ENCODE measurements at regions not wholly inside any gene's neighbourhood (a gene's known extent, or its start where the extent isn't known, plus 50 kb on each side); places are given as distances from the start of the nearest gene placed in this dataset.

DNA sequence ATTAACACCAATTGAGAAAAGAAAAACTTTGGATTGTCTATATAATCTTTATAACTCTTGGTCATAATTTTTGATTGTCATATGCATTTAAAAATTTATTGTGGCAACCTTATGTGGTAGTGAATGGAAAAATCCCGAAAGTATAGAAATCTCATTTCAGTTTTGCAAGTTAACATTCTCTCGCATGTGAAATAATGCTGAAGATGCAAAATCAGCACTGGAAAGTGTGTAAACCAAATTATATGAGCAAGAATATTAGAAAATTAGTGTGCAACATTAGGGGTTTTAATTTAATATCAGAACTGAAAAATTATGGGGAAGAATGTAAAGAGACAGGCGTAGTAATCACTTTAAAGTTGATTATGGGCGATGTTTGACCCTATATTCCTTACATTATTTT, 1472.8 kb downstream of the PCDH7 start:
- no peak for DNase-seq

DNA sequence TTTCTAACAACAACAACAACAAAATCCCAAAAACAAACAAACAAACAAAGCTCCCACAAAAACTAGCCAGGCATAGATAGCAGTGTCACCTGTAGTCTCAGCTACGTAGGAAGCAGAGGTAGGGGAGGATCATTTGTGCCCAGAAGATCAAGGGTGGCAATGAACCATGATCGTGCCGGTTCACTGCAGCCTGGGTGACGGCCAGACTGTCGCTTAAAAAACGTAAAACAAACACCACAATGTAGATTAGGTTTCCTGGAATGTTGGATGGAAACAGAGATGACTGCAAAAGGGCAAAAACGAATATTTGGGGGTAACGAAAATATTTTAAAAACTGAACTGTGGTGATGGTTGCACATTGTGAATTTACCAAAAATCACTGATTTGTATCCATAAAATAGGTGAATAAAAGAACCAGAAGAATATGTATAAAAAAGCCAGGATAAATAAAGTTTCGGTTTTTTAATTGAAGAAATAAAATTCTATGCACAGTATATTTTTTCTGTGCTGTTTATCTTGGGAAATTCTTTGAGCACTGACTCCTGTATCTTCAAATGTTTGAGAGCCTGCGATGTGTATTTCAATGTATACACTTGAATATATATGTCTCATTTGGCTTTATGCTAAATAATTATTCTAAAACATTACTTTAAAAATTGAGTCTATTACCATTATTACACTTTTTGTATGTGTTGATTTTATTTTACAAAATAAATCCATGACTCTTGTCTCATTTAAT, 1477.0 kb downstream of the PCDH7 start:
- DNase-seq, result no peak

DNA sequence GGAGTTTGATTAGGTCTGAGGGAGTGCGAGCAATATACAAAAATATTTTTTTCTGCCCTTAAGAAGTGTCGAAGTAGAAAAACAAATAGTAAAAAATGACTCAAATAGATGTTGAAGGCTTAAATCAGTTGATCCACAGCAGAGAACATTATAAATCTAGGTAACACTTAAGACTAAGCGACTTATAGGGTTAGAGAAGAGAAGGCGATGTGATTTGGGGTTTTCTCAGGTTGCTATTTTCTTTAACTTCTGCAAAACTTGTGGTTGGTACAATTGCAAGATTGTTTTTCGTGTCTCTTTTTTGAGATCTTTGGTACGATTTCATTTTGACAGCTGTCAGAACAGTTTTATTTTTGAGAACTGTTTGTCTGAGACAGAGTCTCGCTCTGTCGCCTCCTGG, 1479.5 kb downstream of the PCDH7 start:
- no peak for DNase-seq

DNA sequence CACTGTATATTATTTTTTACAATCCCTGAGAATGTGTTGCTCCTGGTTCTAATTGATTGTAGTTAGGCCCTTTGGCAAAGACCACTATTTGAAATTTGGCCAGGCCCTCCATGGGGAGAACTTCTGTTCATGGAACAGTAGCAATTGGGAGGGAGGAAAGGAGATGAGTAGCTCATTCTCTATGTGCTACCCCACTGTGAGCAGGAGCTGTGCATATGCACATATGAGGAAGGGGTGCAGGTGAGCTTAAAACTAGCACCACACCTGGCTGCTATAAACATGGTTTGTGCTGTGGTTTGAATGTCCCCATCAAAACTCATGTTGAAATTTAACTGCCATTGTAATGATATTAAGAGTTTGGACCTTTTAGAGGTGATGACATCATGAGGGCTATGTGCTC, 1483.2 kb downstream of the PCDH7 start:
- DNase-seq, result no peak

DNA sequence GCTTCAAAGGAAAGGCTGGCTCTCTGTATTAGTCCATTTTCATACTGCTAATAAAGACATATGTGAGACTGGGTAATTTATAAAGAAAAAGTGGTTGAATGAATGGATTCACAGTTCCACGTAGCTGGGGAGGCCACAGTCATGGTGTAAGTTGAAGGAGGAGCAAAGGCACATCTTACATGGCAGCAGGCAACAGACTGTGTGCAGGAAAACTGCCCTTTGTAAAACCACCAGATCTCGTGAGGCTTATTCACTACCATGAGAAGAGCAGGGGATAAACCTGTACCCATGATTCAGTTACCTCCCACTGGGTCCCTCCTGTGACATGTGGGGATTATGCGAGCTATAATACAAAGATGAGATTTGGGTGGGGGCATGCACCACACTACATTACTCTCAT, 1486.6 kb downstream of the PCDH7 start:
- DNase-seq, result no peak

DNA sequence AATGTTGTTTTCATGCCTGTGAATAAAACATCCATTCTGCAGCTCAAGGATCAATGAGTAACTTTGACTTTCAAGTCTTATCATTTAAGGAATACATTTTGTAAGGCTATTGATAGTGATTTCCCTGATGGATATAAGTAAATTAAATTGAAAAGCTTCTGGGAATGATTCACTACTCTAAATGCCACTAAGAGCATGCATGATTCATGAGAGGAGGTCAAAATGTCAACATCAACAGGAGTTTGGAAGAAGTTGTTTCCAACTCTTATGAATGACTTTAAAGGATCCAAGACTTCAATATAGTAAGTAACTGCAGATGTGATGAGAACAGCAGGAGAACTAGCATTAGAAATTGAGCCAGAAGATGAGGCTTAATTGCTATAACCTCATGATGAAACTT, 1487.3 kb downstream of the PCDH7 start:
- no peak for DNase-seq

DNA sequence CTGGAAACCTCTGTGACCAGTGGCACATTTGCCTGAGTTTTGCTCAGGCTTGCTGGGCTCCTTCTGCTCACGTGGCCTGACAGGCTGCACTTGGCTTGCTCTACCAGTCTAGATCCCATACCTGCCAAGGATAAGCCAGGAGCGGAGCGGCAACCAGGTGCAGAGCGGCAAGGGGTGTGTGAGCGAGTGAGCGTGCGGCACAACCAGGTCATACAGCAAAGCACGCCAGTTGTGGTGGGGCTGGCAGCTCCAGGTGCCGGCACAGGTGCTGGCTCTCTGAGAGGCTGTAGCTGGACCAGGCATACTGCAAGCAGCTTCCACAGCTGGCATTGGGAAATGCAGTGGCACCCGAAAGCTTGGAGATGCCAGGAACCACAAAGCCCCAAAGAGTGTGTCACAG, 1495.1 kb downstream of the PCDH7 start:
- DNase-seq, result no peak

DNA sequence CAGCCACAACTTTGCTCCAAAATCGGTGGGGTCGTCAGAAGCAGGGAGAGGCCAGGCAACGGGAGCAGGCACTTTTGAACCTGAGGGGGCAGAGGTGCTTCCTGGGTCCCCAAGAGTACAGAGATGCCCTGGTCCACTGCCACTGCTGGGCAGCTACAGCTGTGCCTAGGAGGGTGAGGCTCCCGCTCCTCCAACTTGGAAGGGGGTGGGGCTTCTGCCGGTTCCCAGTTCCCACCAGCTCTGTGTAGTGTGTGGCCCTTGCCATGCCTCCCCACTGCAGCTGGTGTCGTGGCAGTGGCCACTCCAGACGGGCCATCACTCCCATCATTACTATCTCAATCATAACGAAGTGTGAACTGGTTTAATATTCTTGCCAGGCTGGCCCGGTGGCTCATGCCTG, 1496.3 kb downstream of the PCDH7 start:
- DNase-seq, result no peak

DNA sequence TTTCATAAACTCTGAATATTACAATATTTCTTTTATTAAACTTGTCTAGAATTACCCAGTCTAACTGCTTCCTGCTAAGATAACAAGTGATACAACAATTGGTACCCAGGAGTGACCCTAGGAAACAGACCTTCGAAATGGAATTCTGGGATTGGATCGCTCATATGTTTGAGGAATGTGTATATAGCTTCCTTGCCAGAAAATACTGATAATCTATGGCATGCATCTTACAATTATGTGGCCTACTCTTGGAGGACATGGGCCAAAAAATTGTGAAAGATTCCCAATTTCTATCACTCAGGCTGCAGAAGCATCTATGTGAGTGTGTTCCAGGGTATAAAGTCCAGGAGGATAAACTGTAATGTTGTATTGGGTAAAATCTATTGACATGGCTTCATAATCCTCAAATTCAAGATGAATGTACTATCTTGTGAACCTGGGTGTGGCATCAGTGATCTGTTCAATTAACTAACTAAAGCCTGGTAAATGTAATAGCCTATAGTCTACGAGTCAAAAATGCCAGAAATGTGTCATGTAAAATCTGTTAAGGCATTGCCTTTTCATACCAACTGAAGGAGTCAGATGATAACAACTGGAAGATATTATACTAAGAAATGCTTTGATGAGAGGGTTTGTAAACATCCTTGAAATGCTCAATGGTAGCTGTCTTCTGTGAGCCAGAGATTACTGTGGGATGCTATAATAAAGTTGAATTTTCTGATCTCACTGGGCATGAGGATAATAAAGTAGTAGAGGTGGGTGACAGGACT, 1499.3 kb downstream of the PCDH7 start:
- no peak for DNase-seq

DNA sequence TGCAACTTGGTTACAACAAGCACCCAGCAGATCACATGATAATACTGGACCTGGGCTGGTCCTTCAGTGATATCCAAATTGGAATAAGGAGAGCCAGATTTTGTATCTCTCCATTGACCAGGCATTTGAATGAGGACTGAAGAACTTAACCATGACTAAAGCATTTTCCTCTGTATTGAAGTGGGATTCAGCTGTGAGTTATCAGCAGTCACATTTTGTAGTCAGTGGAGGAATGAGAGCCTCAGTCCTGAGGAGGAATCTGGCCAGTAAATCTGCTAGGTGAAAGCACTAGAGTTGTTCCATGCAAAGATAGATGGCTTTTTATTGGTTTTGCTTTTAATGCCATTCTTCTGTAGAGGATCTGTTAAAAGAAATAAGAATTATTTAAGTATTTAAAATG, 1506.0 kb downstream of the PCDH7 start:
- no peak for DNase-seq

DNA sequence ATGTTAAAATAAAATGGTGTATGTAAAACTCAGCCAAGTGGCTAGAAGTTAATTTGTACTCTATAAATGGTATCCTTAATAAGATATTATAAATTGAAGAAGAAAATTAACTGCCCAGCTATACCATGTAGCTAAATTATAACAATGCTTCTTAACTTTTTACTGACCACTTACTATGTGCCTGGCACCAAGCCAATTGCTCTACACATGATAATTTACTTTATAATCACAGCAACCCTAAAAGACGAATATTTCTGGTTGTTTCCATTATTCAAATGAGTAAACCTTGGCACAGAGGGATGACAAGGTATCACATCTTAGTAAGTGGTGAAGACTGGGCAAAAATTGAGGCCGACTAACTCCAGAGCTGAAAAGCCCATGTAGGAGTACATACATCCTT, 1506.6 kb downstream of the PCDH7 start:
- no peak for DNase-seq

DNA sequence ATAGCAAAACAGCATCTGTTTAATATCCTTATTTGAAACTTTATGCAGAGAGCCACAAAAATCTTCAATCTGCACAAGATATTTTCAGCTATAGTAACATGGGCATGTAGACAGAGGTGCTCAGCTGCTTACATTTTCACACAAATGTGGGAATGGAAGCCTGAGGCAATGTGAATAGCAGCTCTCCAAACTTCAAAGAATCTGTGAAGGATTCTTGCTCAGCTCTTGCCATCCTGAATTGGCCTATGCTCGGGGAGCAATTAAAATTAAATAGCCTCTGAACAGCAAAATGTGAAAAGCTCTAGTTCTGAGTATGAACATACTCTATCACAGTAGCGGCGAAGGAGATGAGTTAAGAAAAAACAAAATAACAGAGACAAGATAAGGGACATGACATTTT, 1523.8 kb downstream of the PCDH7 start:
- DNase-seq, result no peak

DNA sequence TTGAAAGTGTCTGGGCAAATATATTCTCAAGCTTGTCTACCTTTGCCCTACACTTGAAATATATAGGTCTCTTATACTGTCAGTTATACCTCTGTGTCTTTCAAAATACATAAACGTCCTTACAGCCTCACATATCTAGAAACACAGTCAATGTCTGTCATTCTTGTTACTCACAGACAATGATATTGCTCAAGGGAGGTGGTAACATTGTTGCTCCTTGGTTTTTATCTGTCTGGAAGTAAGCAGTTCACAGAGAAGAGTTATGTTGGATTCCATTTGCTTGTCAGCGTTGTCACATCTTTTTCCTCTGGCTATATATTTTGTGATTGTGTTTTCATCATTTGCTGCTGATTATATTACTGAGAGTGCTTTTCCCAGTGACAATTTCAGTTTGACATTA, 1528.9 kb downstream of the PCDH7 start:
- no peak for DNase-seq

DNA sequence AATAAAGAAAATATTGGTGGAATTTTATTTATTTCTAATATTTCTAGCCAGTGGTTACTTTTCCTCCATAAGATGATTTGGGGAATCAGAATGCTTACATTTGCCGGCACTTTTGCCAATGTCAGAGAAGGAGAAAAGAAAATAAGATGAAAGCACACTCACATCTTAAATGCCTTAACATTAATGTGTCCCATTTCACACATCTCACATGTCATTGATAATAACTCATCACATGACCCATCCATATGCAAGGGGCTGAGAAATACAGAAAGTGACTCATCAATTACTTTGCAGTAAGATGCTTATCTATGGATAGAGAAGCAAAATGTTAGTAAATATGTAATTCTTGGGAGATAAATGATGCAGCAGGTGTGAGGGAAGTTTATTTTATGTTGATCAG, 1531.0 kb downstream of the PCDH7 start:
- DNase-seq, result no peak

DNA sequence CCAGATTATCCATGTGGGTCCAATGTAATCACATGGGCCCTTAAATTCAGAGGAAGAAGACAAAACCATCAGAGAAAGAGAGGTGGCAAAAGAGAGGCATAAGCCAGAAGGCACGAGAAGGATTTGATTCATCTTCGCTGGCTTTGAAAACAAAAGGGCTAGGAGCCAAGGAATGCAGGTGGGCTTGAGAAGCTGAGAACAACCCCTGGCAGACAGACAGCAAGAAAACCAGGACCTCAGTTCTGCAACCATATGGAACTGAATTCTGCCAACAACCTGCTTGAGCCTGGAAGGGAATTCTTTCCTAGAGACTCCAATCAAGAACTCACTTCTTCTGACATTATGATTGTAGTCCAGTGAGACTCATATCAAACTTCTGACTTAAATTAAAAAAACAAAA, 1531.8 kb downstream of the PCDH7 start:
- DNase-seq, result no peak

DNA sequence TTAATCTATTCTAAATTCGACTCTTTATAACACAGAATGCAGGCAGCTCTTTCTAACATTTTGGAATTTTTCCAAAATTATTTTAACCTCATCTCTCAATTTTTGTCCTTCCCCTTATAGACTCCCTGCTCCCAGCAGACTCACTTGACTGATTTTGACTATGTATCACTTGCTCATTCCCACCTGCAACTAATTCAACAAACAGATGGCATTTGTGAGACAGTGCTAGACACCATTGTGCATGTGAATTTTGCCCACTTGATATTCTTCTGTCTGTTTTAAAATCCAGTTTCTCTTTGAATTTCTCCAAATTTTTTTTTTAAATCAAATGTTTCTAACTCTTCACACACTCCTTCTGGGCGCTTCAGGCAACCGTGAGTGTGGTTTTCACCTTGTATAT, 1534.0 kb downstream of the PCDH7 start:
- no peak for DNase-seq

DNA sequence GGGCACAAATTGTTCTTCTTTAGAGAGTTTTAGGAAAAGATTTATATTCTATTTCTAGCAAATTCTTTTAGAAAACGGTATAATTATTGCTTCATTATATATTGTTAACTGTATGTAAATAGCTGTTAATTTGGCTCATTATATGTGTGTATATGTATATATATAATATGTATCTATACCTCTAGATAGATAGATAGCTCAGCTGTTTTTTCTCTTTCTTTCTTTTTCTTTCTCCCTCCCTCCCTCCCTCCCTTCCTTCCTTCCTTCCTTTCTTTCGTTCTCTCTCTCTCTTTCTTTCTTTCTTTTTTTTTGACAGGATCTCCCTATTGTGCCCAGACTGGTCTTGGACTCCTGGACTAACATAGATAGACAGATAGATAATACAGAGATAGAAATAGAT, 1538.8 kb downstream of the PCDH7 start:
- no peak for DNase-seq

DNA sequence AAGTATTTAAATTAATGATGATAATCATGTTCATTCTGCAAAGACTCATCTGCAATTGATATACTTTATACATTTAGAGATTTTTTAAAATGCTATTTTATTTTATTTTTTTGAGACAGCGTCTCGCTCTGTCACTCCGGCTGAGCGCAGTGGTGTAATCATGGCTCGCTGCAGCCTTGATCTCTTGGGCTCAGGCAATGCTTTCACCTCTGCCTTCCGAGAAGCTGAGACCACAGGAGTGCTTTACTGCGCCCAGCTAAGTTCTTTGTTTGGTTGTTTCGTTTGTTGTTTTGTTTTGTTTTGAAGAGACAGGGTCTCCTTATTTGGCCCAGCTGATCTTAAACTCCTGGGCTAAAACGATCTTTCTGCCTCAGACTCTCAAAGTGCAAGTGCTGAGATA, 1541.0 kb downstream of the PCDH7 start:
- DNase-seq, result no peak

DNA sequence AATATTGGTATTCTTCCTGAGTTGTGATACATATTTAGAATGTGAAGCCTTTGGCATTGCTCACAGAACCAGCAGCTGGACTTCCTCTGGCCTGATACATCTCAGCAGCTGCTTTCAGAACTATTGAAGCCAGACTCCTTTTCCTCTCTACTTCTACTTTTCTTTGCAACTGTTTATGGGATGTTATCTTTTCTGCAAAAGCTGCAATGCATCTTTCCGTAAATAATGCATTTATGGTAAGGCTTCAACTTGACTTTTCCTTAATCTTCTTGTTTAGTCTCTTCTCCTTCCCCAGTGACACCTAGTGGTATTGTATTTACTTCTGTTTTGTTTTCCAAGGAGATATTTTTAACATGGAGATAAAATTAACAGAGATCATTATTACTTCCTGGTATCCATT, 1548.7 kb downstream of the PCDH7 start:
- no peak for DNase-seq

DNA sequence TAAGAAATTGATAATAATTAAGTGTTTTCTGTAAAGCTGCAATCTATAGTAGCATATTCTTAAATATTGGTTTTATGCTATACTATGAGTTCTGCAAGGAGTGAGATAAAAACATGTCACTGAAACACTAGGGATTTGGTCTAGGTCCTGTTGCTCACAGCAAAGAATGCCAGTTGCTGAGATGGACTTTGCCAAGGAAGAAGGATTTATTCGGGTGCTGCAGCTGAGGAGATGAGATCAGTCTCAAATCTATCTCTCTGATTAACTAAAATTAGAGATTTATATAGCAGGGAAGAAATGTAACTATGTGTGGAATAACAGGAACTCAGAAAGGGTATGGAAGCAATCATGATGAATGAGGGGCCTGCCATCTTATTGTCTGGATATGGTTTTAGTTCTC, 1569.9 kb downstream of the PCDH7 start:
- no peak for DNase-seq

DNA sequence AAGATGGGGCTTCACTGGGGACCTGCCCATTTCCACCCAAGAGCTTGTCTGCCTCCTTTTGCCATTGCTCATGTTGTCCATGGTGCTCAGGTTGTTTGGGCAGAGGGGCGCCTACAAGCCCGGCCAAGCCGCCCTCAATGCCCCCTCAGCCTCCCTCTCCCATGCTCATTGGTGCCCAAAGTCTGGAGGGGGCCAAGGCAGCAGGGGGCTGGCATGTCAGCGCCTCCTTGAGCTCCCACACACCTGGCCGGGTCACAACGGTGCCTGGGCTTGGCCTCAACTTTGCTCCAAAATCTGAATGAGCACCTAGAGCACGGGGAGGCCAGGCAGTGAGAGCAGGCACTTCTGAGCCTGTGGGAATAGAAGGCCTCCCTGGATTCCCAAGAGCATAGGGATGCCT, 1598.8 kb downstream of the PCDH7 start:
- DNase-seq, result no peak

DNA sequence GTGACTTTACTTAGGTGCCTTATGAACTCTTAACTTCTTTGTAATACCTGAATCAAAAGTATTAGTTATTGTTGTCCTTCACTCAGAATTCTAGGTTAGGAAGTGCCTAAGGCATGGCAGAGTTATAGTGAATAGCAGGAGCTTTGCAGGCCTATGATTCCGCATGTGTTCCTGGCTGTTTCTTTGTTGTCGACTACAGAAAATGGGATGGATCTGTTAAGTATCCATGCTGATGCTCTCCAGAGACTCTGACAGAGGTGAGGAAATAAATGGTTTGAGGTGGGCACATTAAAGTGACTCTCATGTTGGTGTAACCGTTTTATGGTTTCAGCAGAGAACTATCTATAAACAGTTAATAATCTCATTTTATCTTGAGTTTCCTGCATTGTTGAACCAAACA, 1601.3 kb downstream of the PCDH7 start:
- DNase-seq, result no peak

DNA sequence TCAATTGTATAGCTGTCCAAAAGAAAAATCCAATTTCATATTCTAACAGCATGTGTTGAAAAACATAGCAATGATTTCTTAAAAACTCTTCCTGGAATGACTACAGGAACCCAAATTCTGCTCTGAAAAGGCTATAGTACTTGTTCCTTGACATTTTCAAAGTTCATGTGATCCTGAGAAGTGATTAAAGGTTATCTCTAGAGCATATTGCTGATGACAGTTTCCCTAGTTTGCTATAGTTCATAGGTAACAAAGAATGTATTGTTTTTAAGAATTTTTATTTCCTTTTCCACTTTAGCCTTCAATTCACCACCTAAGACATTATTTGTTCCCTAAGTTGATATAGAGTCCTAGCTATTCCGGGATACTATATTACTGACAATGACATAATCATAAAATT, 1614.6 kb downstream of the PCDH7 start:
- no peak for DNase-seq

DNA sequence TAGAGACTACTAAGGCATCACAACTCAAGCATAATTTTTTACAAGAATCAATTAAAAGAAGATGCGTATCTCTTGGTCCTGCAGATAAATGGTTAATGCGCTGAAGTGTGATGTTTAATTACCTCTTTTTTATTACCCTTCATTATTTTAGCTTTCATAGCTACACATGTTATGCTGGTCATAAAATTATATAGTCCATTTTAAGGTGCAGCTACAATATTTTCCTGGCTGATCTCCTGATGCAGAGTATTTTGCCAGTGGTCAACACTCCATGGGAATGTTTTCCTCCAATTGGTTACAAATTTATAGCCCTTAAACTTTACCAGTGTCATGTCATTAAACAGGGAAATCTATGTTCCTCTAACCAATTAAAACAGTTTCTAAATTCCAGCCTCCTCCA, 1617.2 kb downstream of the PCDH7 start:
- DNase-seq, result no peak

DNA sequence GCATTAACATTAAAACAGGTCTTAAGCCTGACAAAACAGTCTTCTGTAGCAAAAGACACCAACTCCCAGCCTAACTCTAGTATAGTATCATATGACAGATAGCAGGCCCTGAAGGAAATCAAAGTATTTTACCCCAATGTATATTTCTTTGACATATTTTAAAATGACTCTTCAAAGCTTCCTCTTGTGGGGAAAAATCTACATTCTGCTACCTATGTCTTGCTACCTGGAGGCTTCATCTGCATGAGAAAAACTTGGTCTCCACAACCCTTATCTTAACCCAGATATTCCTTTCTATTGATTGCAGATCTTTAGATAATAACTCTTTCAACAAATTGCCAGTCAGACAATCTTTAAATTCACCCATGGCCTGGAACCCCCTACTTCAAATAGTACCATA, 1620.4 kb downstream of the PCDH7 start:
- DNase-seq, result no peak
